LNCAP (cell line): ENCODE measurements at regions not wholly inside any gene's neighbourhood (a gene's known extent, or its start where the extent isn't known, plus 50 kb on each side); places are given as distances from the start of the nearest gene placed in this dataset.

Experiments
- TF ChIP-seq, protein P1 (sequence below): fragments of 450-650 bp; IDR thresholded peaks from 2 replicates; pipeline ENCODE4 v1.5.1; 2017; ENCODE audit warnings: mild to moderate bottlenecking

DNA sequence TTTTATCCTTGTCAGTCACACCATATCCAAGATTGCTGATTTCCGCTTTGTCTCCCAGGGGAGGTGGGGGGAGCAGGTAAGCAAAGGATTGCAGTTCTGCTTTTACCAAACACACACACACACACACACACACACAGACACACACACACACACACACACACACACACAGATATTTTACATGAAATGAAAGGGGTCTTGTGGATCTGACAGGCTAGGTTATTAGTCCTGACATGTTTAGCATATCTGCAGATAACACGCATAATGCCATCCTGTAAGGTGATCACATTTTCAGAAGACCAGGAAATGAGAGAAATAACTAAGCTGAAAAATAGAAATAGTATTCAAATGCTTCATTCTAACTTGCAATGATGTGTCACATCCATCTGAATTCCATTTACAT is 1113.3 kb downstream of the CDH8 start:
- TF ChIP-seq, protein P1, sequence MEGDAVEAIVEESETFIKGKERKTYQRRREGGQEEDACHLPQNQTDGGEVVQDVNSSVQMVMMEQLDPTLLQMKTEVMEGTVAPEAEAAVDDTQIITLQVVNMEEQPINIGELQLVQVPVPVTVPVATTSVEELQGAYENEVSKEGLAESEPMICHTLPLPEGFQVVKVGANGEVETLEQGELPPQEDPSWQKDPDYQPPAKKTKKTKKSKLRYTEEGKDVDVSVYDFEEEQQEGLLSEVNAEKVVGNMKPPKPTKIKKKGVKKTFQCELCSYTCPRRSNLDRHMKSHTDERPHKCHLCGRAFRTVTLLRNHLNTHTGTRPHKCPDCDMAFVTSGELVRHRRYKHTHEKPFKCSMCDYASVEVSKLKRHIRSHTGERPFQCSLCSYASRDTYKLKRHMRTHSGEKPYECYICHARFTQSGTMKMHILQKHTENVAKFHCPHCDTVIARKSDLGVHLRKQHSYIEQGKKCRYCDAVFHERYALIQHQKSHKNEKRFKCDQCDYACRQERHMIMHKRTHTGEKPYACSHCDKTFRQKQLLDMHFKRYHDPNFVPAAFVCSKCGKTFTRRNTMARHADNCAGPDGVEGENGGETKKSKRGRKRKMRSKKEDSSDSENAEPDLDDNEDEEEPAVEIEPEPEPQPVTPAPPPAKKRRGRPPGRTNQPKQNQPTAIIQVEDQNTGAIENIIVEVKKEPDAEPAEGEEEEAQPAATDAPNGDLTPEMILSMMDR = no peak

- TF ChIP-seq, protein P1 = no peak
Observed at GRCh38 chr16:60914334-60914733, 1121.9 kb downstream of the CDH8 start.

GRCh38 chr16:60907645-60908044 is 1128.6 kb downstream of the CDH8 start:
- TF ChIP-seq, protein P1 = no peak

DNA sequence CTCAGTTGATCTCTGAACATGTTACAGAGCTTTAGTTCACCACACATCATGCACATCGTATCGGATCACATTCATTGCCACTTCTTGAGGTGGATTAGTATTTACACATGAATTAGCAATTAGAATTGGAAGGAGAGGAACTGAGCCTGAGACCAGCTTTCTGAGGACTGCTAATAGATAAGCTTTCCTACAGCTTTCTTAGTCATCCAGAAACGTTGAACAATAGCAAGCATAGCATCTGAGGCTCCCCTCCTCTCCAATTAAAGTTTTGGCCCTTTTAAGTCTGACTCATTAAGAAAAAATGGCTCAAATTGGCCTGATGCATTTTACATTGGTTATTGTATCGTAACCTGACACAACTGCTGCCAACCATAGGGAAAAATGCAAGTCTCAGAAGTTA is 1130.4 kb downstream of the CDH8 start:
- TF ChIP-seq, protein P1 = no peak

GRCh38 chr16:60902114-60902513 is 1134.1 kb downstream of the CDH8 start:
- TF ChIP-seq, protein P1 = no peak

- TF ChIP-seq, protein P1 = no peak
Observed at GRCh38 chr16:60882816-60883215, 1153.4 kb downstream of the CDH8 start.

- TF ChIP-seq, protein P1 = no peak
Observed at GRCh38 chr16:60852635-60853034, 1183.6 kb downstream of the CDH8 start.

DNA sequence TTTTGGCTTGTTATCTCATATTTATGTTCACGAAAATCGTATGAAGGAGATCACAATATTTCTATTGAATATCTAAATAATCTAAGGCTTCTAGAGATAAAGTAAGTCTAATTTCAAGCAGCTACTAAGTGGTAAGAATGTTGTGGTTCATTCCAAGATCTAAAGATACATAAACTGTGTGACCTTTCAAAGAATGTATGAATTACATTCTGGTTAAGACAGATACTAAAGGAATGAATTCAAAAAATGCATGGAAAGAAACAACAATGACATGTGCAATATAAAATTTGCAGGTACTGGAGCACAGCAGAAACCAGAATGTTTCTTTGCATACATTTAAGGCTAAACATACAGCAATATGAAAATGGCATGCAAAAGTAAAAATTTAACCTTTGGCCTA is 1214.6 kb downstream of the CDH8 start:
- TF ChIP-seq, protein P1 = no peak
